ENCODE measurements at regions not wholly inside any gene's neighbourhood (a gene's known extent, or its start where the extent isn't known, plus 50 kb on each side); places are given as distances from the start of the nearest gene placed in this dataset.

DNA sequence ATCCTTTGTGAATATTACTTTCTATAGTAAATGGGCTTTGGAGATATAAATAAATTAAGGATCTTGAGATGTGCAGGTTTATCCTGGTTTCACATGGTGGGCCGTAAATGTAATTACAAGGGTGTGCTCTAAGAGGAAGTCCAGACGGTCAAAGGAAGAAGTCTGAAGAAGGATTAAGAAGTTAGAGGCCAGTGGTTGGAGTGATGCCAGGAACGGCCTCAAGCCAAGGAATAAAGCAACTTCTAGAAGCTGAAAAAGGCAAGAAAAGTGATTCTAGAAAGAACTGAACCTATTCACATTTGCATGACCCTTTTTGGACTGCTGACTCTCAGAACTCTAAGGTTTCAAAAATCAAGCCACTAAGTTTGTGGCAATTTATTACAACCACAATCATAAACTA is 981.3 kb upstream of the ALCAM start:
- no peak overlapping the region for H3K4me2 ChIP-seq (ENCODE audit: control insufficient read depth, extremely low read depth, insufficient read depth, low read depth, low read length)
- H4K20me1 ChIP-seq (ENCODE audit: control insufficient read depth, extremely low read depth, insufficient read depth, low read length) = no peaks in the 10 kb centered on the region
- no peak overlapping the region for H2AFZ ChIP-seq (ENCODE audit: control insufficient read depth, low read length)
- no peaks in the 10 kb centered on the region for H3K9me1 ChIP-seq (ENCODE audit: control insufficient read depth, extremely low read depth, insufficient read depth, low read length)
- H3K27me3 ChIP-seq (ENCODE audit: control insufficient read depth, extremely low read depth, insufficient read depth, low read length) = no peaks in the 10 kb centered on the region
- no peaks in the 10 kb centered on the region for H3K4me1 ChIP-seq (ENCODE audit: control insufficient read depth, extremely low read depth, insufficient read depth, low read length)
- no peak overlapping the region for H3K27ac ChIP-seq (ENCODE audit: control insufficient read depth, insufficient read depth, low read length)
- H3K36me3 ChIP-seq (ENCODE audit: control insufficient read depth in 2 of 2, extremely low read depth in 1 of 2, insufficient read depth in 2 of 2, low read length in 2 of 2) = no peaks in the 10 kb centered on the region
- H3K9ac ChIP-seq (ENCODE audit: control insufficient read depth, extremely low read depth, insufficient read depth, low read length) = no peak overlapping the region
- TF ChIP-seq, protein P1, sequence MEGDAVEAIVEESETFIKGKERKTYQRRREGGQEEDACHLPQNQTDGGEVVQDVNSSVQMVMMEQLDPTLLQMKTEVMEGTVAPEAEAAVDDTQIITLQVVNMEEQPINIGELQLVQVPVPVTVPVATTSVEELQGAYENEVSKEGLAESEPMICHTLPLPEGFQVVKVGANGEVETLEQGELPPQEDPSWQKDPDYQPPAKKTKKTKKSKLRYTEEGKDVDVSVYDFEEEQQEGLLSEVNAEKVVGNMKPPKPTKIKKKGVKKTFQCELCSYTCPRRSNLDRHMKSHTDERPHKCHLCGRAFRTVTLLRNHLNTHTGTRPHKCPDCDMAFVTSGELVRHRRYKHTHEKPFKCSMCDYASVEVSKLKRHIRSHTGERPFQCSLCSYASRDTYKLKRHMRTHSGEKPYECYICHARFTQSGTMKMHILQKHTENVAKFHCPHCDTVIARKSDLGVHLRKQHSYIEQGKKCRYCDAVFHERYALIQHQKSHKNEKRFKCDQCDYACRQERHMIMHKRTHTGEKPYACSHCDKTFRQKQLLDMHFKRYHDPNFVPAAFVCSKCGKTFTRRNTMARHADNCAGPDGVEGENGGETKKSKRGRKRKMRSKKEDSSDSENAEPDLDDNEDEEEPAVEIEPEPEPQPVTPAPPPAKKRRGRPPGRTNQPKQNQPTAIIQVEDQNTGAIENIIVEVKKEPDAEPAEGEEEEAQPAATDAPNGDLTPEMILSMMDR (optimal IDR thresholded peaks at IDR 0.05 in 1 of 3, IDR thresholded peaks at IDR 0.05 in 1 of 3, conservative IDR thresholded peaks at IDR 0.05 in 1 of 3; ENCODE audit: extremely low read depth in 1 of 3, insufficient read depth in 2 of 3, low read length in 3 of 3) = no peak
- TF ChIP-seq EZH2 (IDR thresholded peaks at IDR 0.05; ENCODE audit: low read length) = no peak
- no peaks in the 10 kb centered on the region for H3K79me2 ChIP-seq (ENCODE audit: control insufficient read depth, insufficient read depth, low read length)
- no peak overlapping the region for H3K4me3 ChIP-seq (ENCODE audit: control insufficient read depth in 2 of 3, extremely low read depth in 1 of 3, insufficient read depth in 2 of 3, low read depth in 1 of 3, low read length in 3 of 3)
- FAIRE-seq = no peak
- H3K9me3 ChIP-seq (ENCODE audit: control insufficient read depth, low read depth, low read length) = no peaks in the 10 kb centered on the region
- no peak for DNase-seq (ENCODE audit: low read depth, low spot score)
- dilution Hi-C loops (cut with MboI; ENCODE audit: extremely low pct_ligation_motif_present, low sequenced_read_pairs) = no loop called here

DNA sequence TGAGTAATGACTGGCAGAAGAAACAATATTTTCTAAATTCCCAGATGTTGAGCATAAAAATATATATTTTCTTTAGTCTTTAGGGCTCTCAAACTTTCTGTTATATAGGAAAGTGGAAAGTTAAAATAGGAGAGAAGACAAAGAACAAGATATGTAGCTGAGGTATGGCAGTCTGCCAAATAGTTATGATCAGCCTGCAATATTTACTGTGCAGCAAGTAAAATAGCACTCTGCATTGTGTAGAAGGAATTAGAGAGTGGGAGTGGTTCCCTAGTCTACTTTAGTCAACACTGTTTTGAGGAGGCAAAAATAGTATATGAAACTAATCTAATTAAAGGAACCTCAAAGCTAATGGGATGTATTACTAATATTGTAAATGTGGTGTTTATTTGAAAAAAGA is 978.1 kb upstream of the ALCAM start:
- H3K4me1 ChIP-seq (ENCODE audit: control insufficient read depth, extremely low read depth, insufficient read depth, low read length) = no peaks in the 10 kb centered on the region
- FAIRE-seq (no peak), DNase-seq (ENCODE audit: low read depth, low spot score) (no peak)
- H2AFZ ChIP-seq (ENCODE audit: control insufficient read depth, low read length) = no peak overlapping the region
- H3K36me3 ChIP-seq (ENCODE audit: control insufficient read depth in 2 of 2, extremely low read depth in 1 of 2, insufficient read depth in 2 of 2, low read length in 2 of 2) = no peaks in the 10 kb centered on the region
- no peaks in the 10 kb centered on the region for H3K9me3 ChIP-seq (ENCODE audit: control insufficient read depth, low read depth, low read length)
- H3K4me3 ChIP-seq (ENCODE audit: control insufficient read depth in 2 of 3, extremely low read depth in 1 of 3, insufficient read depth in 2 of 3, low read depth in 1 of 3, low read length in 3 of 3) = no peak overlapping the region
- no peak overlapping the region for H3K4me2 ChIP-seq (ENCODE audit: control insufficient read depth, extremely low read depth, insufficient read depth, low read depth, low read length)
- H3K79me2 ChIP-seq (ENCODE audit: control insufficient read depth, insufficient read depth, low read length) = no peaks in the 10 kb centered on the region
- no peak overlapping the region for H3K9ac ChIP-seq (ENCODE audit: control insufficient read depth, extremely low read depth, insufficient read depth, low read length)
- no peaks in the 10 kb centered on the region for H3K9me1 ChIP-seq (ENCODE audit: control insufficient read depth, extremely low read depth, insufficient read depth, low read length)
- H3K27me3 ChIP-seq (ENCODE audit: control insufficient read depth, extremely low read depth, insufficient read depth, low read length) = no peaks in the 10 kb centered on the region
- H3K27ac ChIP-seq (ENCODE audit: control insufficient read depth, insufficient read depth, low read length) = no peak overlapping the region
- TF ChIP-seq EZH2 (IDR thresholded peaks at IDR 0.05; ENCODE audit: low read length) = no peak
- no peaks in the 10 kb centered on the region for H4K20me1 ChIP-seq (ENCODE audit: control insufficient read depth, extremely low read depth, insufficient read depth, low read length)
- dilution Hi-C loops (cut with MboI; ENCODE audit: extremely low pct_ligation_motif_present, low sequenced_read_pairs) = no loop called here

DNA sequence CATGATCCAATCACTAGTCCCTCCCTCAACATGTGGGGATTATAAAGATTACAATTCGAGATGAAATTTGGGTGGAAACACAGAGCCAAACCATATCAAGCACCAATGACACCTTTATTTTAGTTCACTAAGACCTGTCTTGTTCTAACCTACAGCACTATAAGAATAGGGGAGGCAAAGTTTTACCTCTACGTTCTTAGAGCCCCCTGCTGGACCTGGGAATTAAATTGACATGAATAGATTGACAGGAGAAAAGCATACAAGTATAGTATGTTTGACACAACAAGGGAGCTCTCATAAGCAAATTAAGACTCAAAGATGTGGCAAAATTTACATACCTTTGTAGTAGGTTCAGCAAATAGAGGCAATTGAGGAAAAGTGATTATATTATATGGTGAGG is 974.4 kb upstream of the ALCAM start:
- no peak overlapping the region for H3K4me3 ChIP-seq (ENCODE audit: control insufficient read depth in 2 of 3, extremely low read depth in 1 of 3, insufficient read depth in 2 of 3, low read depth in 1 of 3, low read length in 3 of 3)
- no peaks in the 10 kb centered on the region for H3K9me1 ChIP-seq (ENCODE audit: control insufficient read depth, extremely low read depth, insufficient read depth, low read length)
- no peaks in the 10 kb centered on the region for H3K79me2 ChIP-seq (ENCODE audit: control insufficient read depth, insufficient read depth, low read length)
- H4K20me1 ChIP-seq (ENCODE audit: control insufficient read depth, extremely low read depth, insufficient read depth, low read length) = no peaks in the 10 kb centered on the region
- H3K4me1 ChIP-seq (ENCODE audit: control insufficient read depth, extremely low read depth, insufficient read depth, low read length) = no peaks in the 10 kb centered on the region
- H2AFZ ChIP-seq (ENCODE audit: control insufficient read depth, low read length) = no peak overlapping the region
- dilution Hi-C loops (cut with MboI; ENCODE audit: extremely low pct_ligation_motif_present, low sequenced_read_pairs) = no loop called here
- no peaks in the 10 kb centered on the region for H3K36me3 ChIP-seq (ENCODE audit: control insufficient read depth in 2 of 2, extremely low read depth in 1 of 2, insufficient read depth in 2 of 2, low read length in 2 of 2)
- H3K4me2 ChIP-seq (ENCODE audit: control insufficient read depth, extremely low read depth, insufficient read depth, low read depth, low read length) = no peak overlapping the region
- TF ChIP-seq, protein P1 (optimal IDR thresholded peaks at IDR 0.05 in 1 of 3, IDR thresholded peaks at IDR 0.05 in 1 of 3, conservative IDR thresholded peaks at IDR 0.05 in 1 of 3; ENCODE audit: extremely low read depth in 1 of 3, insufficient read depth in 2 of 3, low read length in 3 of 3) = no peak
- TF ChIP-seq EZH2 (IDR thresholded peaks at IDR 0.05; ENCODE audit: low read length) = no peak
- DNase-seq (ENCODE audit: low read depth, low spot score) (no peak), FAIRE-seq (no peak)
- no peak overlapping the region for H3K27ac ChIP-seq (ENCODE audit: control insufficient read depth, insufficient read depth, low read length)
- no peaks in the 10 kb centered on the region for H3K27me3 ChIP-seq (ENCODE audit: control insufficient read depth, extremely low read depth, insufficient read depth, low read length)
- no peak overlapping the region for H3K9ac ChIP-seq (ENCODE audit: control insufficient read depth, extremely low read depth, insufficient read depth, low read length)
- no peaks in the 10 kb centered on the region for H3K9me3 ChIP-seq (ENCODE audit: control insufficient read depth, low read depth, low read length)
